ENCODE measurements at regions not wholly inside any gene's neighbourhood (a gene's known extent, or its start where the extent isn't known, plus 50 kb on each side); places are given as distances from the start of the nearest gene placed in this dataset.
A peak's percentile ranks its signal among the peaks of the same experiment; 100 is the strongest.

GRCh38 chr13:34129436-34129835 lies 311.5 kb downstream of the RFC3 start:
- DNase-seq = no peak

DNA sequence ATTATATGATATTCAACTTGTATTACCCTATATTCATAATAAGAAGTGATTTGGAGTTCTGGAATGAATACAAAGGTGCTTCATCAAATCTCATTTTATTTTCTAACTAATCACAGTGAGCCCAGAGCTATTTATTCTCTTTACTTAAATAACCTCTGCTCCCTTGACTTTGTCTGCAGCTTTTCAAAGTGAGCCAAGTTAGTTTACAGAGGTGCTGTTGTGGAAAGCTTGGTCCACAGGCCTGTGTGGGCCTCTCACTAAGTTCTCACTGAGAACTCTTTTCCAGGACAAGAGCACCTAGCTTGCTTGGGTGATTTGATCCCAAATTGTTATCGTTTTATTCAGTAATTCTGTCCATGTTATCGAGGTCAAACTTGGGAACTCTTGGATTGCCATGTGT lies 319.3 kb downstream of the RFC3 start:
- DNase-seq = no peak

DNA sequence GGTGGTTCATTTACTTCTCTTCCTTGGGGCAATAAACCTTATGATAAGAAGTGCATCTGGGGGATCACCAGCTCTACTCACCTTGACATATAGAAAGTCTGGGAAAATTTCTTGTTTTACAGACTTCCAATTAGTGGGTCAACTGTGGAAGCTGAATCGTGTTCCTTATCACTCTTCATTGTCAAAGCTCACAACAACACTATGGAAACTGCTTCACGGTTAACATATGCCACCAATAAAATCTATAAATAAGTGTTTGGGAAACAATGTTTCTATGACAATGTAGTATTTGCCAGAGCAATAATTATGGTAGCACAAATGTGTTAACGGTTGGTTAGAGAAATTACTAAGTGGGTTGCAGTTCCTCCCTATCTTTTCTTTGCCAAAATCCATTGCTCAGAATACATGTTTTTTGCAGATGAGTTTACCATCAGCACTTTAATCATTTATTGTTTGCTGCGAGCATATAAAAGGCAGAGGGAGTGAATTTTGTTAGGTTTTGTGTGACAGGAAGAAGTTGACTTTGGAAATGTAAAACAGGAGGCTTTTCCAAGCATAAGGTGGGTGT lies 321.8 kb downstream of the RFC3 start:
- no peak for DNase-seq

DNA sequence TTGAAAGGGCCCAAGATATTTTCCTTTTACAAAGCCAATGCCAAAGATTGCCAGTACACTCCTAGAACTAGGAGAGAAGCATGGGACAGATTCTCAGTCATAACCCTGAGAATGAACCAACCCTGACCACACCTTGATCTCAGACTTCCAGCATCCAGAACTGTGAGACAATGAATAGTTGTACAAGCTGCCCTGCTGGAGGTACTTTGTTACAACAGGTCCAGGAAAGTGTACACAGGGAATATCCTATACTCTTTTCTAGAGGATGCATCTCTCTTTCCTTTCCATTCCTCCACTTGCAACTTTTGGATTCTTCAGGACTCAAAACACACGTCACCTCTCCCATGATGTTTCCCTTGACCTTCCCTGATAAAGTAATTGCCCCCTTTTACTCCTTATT lies 325.7 kb downstream of the RFC3 start:
- no peak for DNase-seq

DNA sequence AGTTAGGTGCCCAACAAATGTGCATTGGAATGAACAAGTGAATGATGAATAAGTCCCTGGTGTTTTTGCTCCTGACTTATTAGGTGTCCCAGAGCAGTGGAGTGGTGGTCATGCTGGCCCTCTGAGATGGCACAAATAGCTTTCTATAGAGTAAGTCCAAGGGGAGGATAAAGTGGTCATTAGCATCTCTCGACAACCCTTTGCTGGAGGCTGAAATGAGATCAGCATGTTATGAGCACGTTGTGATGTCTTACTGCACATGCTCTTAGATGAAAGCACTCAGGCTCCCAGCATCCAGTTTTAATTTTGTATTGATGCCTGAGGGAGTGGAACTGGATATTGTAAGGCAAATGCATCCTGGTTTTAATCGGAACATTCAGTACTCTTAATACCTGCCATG lies 326.2 kb downstream of the RFC3 start:
- no peak for DNase-seq

GRCh38 chr13:34145061-34145460 lies 327.1 kb downstream of the RFC3 start:
- DNase-seq = no peak

DNA sequence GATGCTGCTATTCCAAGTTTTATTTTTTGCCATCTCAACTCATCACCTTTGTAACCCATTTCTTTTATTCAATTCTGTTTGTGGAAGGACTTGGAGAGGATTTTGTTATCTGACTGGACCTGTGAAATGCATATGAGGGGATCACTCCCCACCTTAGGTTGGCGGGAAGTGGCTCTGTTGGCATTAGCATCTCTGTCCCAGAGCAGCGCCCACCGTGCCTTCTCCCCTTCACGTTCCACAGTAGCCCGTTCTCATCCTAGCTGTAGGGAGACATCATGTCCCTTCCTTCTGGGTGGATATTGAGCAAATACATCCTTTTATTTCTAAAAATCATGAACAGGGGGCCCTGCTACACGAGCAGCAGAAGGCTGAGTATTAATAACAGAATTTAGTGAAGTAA lies 330.4 kb downstream of the RFC3 start:
- no peak for DNase-seq

GRCh38 chr13:34151885-34152284 lies 333.9 kb downstream of the RFC3 start:
- DNase-seq = no peak

DNA sequence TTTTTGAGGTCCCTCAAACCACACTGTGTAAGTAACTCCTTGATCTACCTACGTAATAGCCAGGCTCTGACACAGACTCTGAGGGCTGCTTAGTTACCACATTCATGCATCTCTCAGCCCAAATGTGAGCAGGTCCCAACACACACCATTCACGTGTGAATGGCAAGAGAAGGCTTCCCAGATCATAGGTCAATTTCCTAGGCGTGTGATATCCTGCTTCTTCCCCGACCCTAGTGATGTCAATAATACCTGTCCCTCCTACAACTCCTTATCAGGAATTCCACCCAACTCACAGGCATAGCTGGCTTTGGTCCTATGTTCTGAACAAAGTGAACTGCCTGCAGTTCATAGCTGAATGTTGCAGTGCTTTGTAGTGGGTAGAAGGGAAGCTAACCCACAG lies 334.5 kb downstream of the RFC3 start:
- DNase-seq = no peak

DNA sequence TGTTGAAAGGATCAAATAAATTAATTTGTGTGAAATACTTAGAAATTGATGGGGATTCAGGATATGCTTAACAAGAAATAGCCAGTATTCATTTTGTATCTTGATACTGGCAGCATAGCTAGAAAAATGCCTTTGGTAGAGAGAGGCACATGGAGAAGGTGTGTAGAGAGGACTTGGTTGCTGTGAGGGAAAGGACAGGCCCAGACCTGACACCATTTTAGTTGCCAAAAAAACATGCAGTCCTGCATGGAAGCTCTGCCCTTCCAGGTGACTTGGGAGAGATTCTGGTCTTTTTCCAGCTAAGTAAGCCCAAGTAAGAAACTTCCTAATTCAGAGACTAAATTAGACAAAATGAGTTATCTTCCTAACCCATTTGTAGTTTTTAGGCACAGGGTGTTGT lies 335.0 kb downstream of the RFC3 start:
- DNase-seq = no peak

DNA sequence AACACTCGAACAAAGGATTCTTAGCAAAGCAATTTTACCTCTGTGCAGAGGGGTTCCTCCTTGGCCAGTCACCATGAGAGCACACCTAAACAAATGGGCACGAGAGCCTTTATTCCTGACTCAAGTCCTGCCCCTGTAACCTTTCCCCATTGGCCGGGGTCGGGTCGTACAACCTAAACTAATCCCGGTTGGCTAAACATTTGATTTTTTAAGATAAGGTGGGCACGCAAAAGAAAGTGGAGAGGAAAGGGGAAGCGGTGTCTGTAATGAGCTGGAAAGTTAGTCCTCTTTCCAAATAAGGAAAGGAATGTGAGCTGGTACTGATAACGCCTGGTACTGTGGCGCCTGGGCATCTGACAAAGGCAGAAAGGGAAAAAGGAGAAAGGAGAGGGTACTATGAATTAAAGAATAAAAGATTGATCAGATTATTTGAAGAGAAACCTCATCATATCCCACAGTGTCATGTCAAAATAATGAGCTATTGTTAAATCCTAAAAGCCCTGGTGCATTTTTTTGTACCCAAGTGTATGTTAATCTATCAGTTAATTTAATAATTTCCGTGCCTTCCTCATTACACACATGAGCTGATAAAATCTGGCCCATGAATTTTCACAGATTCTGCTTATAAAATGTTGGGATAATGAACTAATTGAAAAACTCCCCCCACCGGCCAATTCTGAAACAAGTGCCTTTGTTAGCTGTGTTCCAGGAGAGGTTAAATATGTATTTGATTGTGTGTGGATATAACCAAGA lies 335.7 kb downstream of the RFC3 start:
- no peak for DNase-seq

DNA sequence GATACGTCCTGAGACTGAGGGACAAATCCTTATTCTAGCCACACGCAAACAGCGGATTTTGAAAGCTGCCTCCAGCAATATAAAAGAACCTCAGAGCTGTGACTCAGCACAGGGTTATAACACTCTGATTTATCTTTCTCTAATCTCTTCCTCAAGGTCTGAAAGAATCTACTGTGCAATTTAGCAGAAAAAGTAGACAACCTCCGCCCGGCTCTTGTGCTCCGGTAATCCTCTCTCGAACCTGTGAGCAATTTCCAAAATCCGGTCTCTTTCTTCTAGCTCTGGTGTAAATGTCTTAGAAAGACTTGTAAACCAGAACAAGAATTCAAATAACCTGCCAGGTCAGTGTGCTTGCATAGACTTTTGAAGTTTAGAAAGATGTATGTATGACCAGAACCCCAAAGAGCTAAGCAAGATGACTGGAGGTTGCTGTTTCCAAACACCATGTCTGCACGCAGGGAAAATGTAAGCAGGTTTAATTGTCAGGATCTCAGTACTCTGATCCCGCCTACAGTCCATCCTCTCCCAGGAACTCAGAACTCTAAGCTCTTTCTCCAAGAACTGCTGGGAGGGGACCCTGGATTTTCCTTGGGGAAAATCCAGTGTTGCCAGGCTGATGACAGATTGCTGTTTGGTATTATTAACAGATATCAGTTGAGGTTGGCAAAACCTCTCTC lies 338.1 kb downstream of the RFC3 start:
- no peak for DNase-seq

DNA sequence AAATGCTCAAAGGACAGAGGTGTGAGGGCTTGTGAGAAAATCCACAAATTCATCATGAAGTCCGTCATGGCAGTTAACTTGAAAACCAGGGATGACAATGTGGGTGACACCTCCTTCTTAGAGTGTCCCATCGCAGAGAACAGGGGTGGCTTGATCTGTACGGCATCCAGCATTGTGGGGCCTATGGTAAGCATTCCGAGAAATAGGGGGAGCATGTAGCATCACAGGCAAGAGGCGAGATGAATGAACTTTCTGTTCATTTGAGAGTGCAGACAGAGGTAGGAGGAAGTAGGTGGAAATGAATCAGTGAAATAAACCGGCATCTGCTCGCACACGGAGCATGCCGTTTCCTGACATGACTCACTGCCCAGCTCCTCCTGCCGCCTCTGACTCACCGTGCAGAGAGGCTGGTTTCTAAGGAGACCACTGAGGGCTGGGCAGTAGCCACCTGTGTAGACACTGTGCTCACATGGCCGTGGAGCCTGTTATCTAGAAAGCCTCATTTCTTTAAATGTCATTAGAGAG lies 339.0 kb downstream of the RFC3 start:
- DNase-seq = peak; percentile 39

GRCh38 chr13:34159946-34160345 lies 342.0 kb downstream of the RFC3 start:
- DNase-seq = no peak

DNA sequence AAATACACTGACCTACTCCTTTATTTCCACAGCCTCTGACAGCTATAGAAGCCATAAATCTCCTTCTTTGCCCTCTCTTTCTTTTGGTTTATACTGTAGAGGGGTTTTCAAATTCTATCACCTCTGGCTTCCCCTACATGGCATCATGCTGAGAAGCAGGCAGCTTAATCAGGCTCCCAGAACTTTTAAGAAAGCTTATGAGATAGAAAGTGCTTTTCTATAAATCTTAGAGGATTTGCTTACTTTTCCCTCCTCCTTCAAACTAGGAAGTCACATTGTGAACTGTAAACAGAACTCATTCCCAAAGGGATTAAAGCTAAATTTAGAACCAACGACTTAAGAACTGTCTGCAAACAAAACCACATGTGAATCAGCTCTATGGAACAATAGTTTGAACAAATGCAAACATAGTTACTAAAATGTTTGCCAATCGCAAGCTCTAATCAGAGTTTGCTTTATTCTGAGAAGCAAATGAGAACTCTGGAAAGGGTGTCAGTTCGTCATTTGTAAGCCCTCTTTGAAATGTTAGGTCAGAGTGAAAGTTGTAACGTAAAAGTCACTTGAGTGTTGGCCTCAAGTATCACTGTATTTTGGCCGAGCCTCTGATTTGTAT lies 344.1 kb downstream of the RFC3 start:
- DNase-seq = no peak

DNA sequence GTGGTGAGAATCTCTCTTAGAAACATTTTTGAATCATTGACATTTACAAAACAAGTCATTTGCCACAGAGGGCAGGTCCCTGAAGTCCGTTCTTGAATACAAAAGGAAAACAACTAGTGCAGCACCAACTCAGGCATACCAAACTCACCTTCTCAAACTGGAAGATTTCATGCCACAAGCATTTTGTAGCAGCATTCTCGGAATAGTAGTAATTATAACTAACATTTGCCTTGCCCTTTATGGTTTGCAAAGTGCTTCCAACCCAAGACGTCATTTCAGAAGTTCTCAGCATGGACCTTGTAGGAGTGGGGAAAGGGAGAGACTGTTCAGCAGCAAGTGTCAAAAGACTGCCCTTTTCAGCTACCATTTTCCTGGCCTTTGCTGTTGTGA lies 344.6 kb downstream of the RFC3 start:
- no peak for DNase-seq

- no peak for DNase-seq
Measured at GRCh38 chr13:34164582-34164981, 346.6 kb downstream of the RFC3 start.

DNA sequence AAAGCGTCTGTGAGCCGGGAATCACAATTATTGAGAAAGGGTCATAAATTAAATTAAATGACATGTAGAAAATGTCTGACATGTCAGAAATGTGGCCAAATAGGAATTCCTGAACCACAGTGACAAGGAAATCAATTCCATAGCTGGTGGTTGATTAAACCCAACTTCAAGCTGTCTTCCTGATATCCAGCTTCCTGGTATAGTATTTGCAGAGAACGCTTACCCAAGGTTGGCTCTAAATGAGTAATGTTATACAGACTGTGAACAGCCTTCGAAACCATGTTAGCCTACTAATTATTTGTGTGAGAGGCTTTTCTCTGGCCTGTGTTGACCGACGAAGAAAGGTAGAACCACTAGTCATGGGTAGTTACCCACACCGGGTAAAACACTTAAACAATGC lies 347.2 kb downstream of the RFC3 start:
- no peak for DNase-seq

GRCh38 chr13:34166406-34166805 lies 348.5 kb downstream of the RFC3 start:
- DNase-seq = no peak

DNA sequence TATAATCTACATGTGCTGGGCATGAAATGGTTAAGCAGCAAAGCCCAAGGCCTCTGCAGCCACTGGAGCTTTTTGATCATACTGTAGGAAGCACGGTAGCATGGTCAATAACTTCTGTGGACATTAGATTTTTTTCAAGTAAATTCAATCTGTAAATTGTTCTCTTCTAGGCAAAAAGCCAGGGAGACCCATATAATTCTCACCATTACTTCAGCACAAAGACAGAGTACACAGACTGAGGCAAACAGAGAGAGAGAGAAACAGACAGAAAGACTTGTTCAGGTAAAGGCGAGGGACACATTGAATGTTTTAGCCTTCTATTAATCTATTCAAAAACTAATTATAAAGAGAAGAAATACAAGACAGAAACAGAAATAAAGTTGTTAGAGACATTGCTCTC lies 349.4 kb downstream of the RFC3 start:
- no peak for DNase-seq

GRCh38 chr13:34172048-34172447 lies 354.1 kb downstream of the RFC3 start:
- no peak for DNase-seq

DNA sequence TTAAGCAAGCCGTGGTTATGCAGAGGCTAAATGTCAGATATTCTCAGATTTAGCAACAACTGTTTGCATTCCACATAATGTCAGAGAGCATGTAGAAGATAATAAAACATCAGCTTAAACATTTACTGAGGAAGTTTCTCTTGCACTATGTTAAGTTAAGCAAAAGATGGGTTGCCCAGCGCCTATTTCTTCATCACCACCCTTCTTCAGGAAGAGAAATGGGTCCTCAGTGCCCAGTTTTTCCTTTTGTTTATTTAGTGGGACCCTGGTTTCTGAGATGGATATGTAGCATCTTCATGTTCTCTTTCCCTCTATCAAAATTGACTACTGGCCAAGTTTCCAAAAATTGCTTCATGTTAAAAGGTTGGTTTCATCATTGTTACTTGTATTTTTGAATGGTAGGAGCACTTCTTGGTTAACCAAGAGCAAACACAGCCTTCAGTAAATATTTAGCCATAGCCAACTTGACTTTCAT lies 356.8 kb downstream of the RFC3 start:
- no peak for DNase-seq

GRCh38 chr13:34175551-34175950 lies 357.6 kb downstream of the RFC3 start:
- no peak for DNase-seq

- DNase-seq = no peak
Measured at GRCh38 chr13:34176633-34177032, 358.7 kb downstream of the RFC3 start.

Measured in right hindlimb (tissue), 1 donor.